Activated B cell treated with CpG ODN at 0.5 μM for 24 hours (primary cell): ENCODE measurements at regions not wholly inside any gene's neighbourhood (a gene's known extent, or its start where the extent isn't known, plus 50 kb on each side); places are given as distances from the start of the nearest gene placed in this dataset.

Experiments
- ATAC-seq: fragments of 200-7000 bp; cut with Tn5 transposase; one replicate; pipeline ENCODE4 v1.10.0; 2021; ENCODE audit warnings: low read depth, mild to moderate bottlenecking, moderate library complexity
- CTCF ChIA-PET: fragments of 350-600 bp; sonication (Branson Sonifier 250); formaldehyde crosslinking; loops from one replicate; lab custom pipeline; 2021; ENCODE audit warnings: antibody characterized with exemption; lab: Charles Lee
- POLR2A ChIA-PET: fragments of 350-600 bp; sonication (Branson Sonifier 250); formaldehyde crosslinking; loops from one replicate; lab custom pipeline; 2021; ENCODE audit warnings: antibody characterized with exemption; lab: Charles Lee
- DNase-seq: peaks from one replicate; pipeline ENCODE4 v3.0.0; 2022
- H3K27ac Mint-ChIP-seq: one replicate; pipeline ENCODE4 v1.8.0; 2020; ENCODE audit warnings: mixed read lengths
- H3K27me3 Mint-ChIP-seq: one replicate; pipeline ENCODE4 v1.8.0; 2021; ENCODE audit warnings: mixed read lengths
- H3K36me3 Mint-ChIP-seq: one replicate; pipeline ENCODE4 v1.8.0; 2021; ENCODE audit warnings: low read depth, mixed read lengths
- H3K4me1 Mint-ChIP-seq: one replicate; pipeline ENCODE4 v1.8.0; 2021; ENCODE audit warnings: mixed read lengths
- H3K4me3 Mint-ChIP-seq: one replicate; pipeline ENCODE4 v1.8.0; 2020; ENCODE audit warnings: mild to moderate bottlenecking, mixed read lengths
- H3K9me3 Mint-ChIP-seq: one replicate; pipeline ENCODE4 v1.8.0; 2020; ENCODE audit warnings: mixed read lengths
- CTCF ChIP-seq: fragments of 200-600 bp; IDR thresholded peaks from one replicate; pipeline ENCODE4 v1.8.0; 2022; ENCODE audit warnings: antibody characterized with exemption, mild to moderate bottlenecking
- intact Hi-C: fragments of 100-400 bp; cut with micrococcal nuclease; formaldehyde crosslinking; loops from one replicate; pipeline ENCODE4 v1.15.1; 2024

GRCh38 chrX:44035571-44035970, 62.4 kb upstream of the NDP start:
- H3K27me3 Mint-ChIP-seq: no peaks in the 10 kb centered on the region
- CTCF ChIA-PET: no interaction called here
- H3K27ac Mint-ChIP-seq: no peak overlapping the region
- DNase-seq (no peak), ATAC-seq (no peak)
- no peaks in the 10 kb centered on the region for H3K36me3 Mint-ChIP-seq
- no peak for TF ChIP-seq CTCF
- H3K9me3 Mint-ChIP-seq: no peaks in the 10 kb centered on the region
- no peak overlapping the region for H3K4me3 Mint-ChIP-seq
- intact Hi-C loops: no loop called here
- POLR2A ChIA-PET: no interaction called here
- H3K4me1 Mint-ChIP-seq: peaks cover 5% of the 10 kb centered on the region

GRCh38 chrX:44032479-44032878, 59.3 kb upstream of the NDP start:
- TF ChIP-seq CTCF: no peak
- ATAC-seq (no peak), DNase-seq (no peak)
- intact Hi-C loops: no loop called here
- no peaks in the 10 kb centered on the region for H3K9me3 Mint-ChIP-seq
- H3K4me1 Mint-ChIP-seq: peaks cover 5% of the 10 kb centered on the region
- ChIA-PET POLR2A (no interaction called here), CTCF (no interaction called here)
- no peaks in the 10 kb centered on the region for H3K36me3 Mint-ChIP-seq
- no peak overlapping the region for H3K27ac Mint-ChIP-seq
- H3K27me3 Mint-ChIP-seq: no peaks in the 10 kb centered on the region
- H3K4me3 Mint-ChIP-seq: no peak overlapping the region

- no peaks in the 10 kb centered on the region for H3K27me3 Mint-ChIP-seq
- ChIA-PET POLR2A (no interaction called here), CTCF (interaction anchor here (1.4 kb wide), 1 partner anchor 67 kb away, joined by 4 read pairs; no protein-coding TSS in a partner anchor)
- DNase-seq: no peak
- no peaks in the 10 kb centered on the region for H3K36me3 Mint-ChIP-seq
- no peak for ATAC-seq
- intact Hi-C loops: no loop called here
- H3K4me3 Mint-ChIP-seq: no peak overlapping the region
- no peaks in the 10 kb centered on the region for H3K4me1 Mint-ChIP-seq
- TF ChIP-seq CTCF: no peak
- H3K27ac Mint-ChIP-seq: no peak overlapping the region
- H3K9me3 Mint-ChIP-seq: no peaks in the 10 kb centered on the region
Observed at GRCh38 chrX:44025555-44025954, 52.4 kb upstream of the NDP start.
